ENCODE measurements at regions not wholly inside any gene's neighbourhood (a gene's known extent, or its start where the extent isn't known, plus 50 kb on each side); places are given as distances from the start of the nearest gene placed in this dataset.

- TF ChIP-seq, protein P1, sequence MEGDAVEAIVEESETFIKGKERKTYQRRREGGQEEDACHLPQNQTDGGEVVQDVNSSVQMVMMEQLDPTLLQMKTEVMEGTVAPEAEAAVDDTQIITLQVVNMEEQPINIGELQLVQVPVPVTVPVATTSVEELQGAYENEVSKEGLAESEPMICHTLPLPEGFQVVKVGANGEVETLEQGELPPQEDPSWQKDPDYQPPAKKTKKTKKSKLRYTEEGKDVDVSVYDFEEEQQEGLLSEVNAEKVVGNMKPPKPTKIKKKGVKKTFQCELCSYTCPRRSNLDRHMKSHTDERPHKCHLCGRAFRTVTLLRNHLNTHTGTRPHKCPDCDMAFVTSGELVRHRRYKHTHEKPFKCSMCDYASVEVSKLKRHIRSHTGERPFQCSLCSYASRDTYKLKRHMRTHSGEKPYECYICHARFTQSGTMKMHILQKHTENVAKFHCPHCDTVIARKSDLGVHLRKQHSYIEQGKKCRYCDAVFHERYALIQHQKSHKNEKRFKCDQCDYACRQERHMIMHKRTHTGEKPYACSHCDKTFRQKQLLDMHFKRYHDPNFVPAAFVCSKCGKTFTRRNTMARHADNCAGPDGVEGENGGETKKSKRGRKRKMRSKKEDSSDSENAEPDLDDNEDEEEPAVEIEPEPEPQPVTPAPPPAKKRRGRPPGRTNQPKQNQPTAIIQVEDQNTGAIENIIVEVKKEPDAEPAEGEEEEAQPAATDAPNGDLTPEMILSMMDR (conservative IDR thresholded peaks at IDR 0.05 in 1 of 2, IDR thresholded peaks at IDR 0.05 in 1 of 2; ENCODE audit: extremely low read depth in 1 of 2, insufficient read depth in 1 of 2, low read depth in 1 of 2, low read length in 2 of 2), result no peak
- no peak for TF ChIP-seq EZH2 (IDR thresholded peaks at IDR 0.05; ENCODE audit: borderline replicate concordance, low read length)
Observed at GRCh38 chr1:56092684-56093570, 486.4 kb downstream of the PLPP3 start.

All from mammary epithelial cell (primary cell).